Calu3 (cell line): ENCODE measurements at regions not wholly inside any gene's neighbourhood (a gene's known extent, or its start where the extent isn't known, plus 50 kb on each side); places are given as distances from the start of the nearest gene placed in this dataset.

Experiments
- BruUV-seq: library from RNA; stranded (reverse); fragments of 400-500 nt; replicated peaks from 2 replicates; lab custom pipeline; 2021; lab: Mats Ljungman, UMichigan
- CTCF ChIA-PET: fragments of 300-600 bp; sonication (Branson Sonifier 250); formaldehyde crosslinking; loops from one replicate; lab custom pipeline; 2022; ENCODE audit warnings: antibody characterized with exemption; lab: Charles Lee
- DNase-seq: peaks from one replicate; pipeline ENCODE4 v3.0.0; 2022
- H3K27ac Mint-ChIP-seq: one replicate; pipeline ENCODE4 v1.8.0; 2022; ENCODE audit warnings: mixed read lengths; ENCODE audit not compliant: unreplicated experiment
- H3K27me3 Mint-ChIP-seq: one replicate; pipeline ENCODE4 v1.8.0; 2022; ENCODE audit warnings: mixed read lengths; ENCODE audit not compliant: unreplicated experiment
- H3K36me3 Mint-ChIP-seq: one replicate; pipeline ENCODE4 v1.8.0; 2022; ENCODE audit warnings: mild to moderate bottlenecking, moderate library complexity, mixed read lengths; ENCODE audit not compliant: insufficient read depth, unreplicated experiment
- H3K4me1 Mint-ChIP-seq: one replicate; pipeline ENCODE4 v1.8.0; 2022; ENCODE audit warnings: mild to moderate bottlenecking, low read depth, mixed read lengths; ENCODE audit not compliant: unreplicated experiment
- H3K4me3 Mint-ChIP-seq: one replicate; pipeline ENCODE4 v1.8.0; 2022; ENCODE audit warnings: mild to moderate bottlenecking, low read depth, moderate library complexity, mixed read lengths; ENCODE audit not compliant: unreplicated experiment
- H3K9me3 Mint-ChIP-seq: one replicate; pipeline ENCODE4 v1.8.0; 2022; ENCODE audit warnings: low read depth, mixed read lengths; ENCODE audit not compliant: unreplicated experiment
- CTCF ChIP-seq: fragments of 200-600 bp; IDR thresholded peaks from one replicate; pipeline ENCODE4 v1.8.0; 2022; ENCODE audit warnings: antibody characterized with exemption; ENCODE audit not compliant: unreplicated experiment
- intact Hi-C: fragments of 100-400 bp; cut with micrococcal nuclease; formaldehyde crosslinking; loops from one replicate; pipeline ENCODE4 v1.10.0; 2022; ENCODE audit not compliant: unreplicated experiment

GRCh38 chr17:52759864-52760263 lies 601.4 kb upstream of the CA10 start:
- Mint-ChIP-seq H3K9me3 (no peaks in the 10 kb centered on the region), H3K27ac (no peak overlapping the region), H3K27me3 (no peaks in the 10 kb centered on the region), H3K4me1 (no peaks in the 10 kb centered on the region), H3K36me3 (no peaks in the 10 kb centered on the region), H3K4me3 (no peak overlapping the region)
- intact Hi-C loops: no loop called here
- CTCF ChIA-PET: no interaction called here
- TF ChIP-seq CTCF: no peak
- BruUV-seq: no TSS peak
- no peak for DNase-seq

GRCh38 chr17:52758481-52758880 lies 600.0 kb upstream of the CA10 start:
- no TSS peak for BruUV-seq
- CTCF ChIA-PET: no interaction called here
- no peaks in the 10 kb centered on the region for H3K27me3 Mint-ChIP-seq
- peaks cover 3% of the 10 kb centered on the region for H3K9me3 Mint-ChIP-seq
- no peak overlapping the region for H3K4me3 Mint-ChIP-seq
- no peaks in the 10 kb centered on the region for H3K4me1 Mint-ChIP-seq
- intact Hi-C loops: no loop called here
- no peak overlapping the region for H3K27ac Mint-ChIP-seq
- no peak for TF ChIP-seq CTCF
- no peak for DNase-seq
- no peaks in the 10 kb centered on the region for H3K36me3 Mint-ChIP-seq

- intact Hi-C loops: no loop called here
- Mint-ChIP-seq H3K9me3 (peaks cover 3% of the 10 kb centered on the region), H3K4me3 (no peak overlapping the region), H3K36me3 (no peaks in the 10 kb centered on the region), H3K27me3 (no peaks in the 10 kb centered on the region), H3K4me1 (no peaks in the 10 kb centered on the region), H3K27ac (no peak overlapping the region)
- no peak for DNase-seq
- TF ChIP-seq CTCF: no peak
- CTCF ChIA-PET: no interaction called here
- no TSS peak for BruUV-seq
These were observed 598.2 kb upstream of the CA10 start for GRCh38 chr17:52756746-52757145.

- CTCF ChIA-PET: no interaction called here
- TF ChIP-seq CTCF: no peak
These were observed 596.3 kb upstream of the CA10 start for GRCh38 chr17:52754838-52755237.

More at GRCh38 chr17:52754838-52755237, 596.3 kb upstream of the CA10 start:
- Mint-ChIP-seq H3K9me3 (peaks cover 3% of the 10 kb centered on the region), H3K36me3 (no peaks in the 10 kb centered on the region), H3K4me1 (no peaks in the 10 kb centered on the region), H3K4me3 (no peak overlapping the region), H3K27me3 (no peaks in the 10 kb centered on the region), H3K27ac (no peak overlapping the region)
- intact Hi-C loops: no loop called here
- no peak for DNase-seq
- BruUV-seq: no TSS peak
